BLaER1 (cell line): ENCODE measurements at regions not wholly inside any gene's neighbourhood (a gene's known extent, or its start where the extent isn't known, plus 50 kb on each side); places are given as distances from the start of the nearest gene placed in this dataset.

ENCODE experiments used
- H3K27ac ChIP-seq: shearing (Covaris generic); formaldehyde crosslinking; 2 replicates; pipeline ENCODE4 v1.8.1; 2022
- H3K27me3 ChIP-seq: shearing (Covaris generic); formaldehyde crosslinking; 2 replicates; pipeline ENCODE4 v1.8.1; 2022
- H3K36me3 ChIP-seq: shearing (Covaris generic); formaldehyde crosslinking; 2 replicates; pipeline ENCODE4 v1.8.1; 2022
- H3K4me1 ChIP-seq: shearing (Covaris generic); formaldehyde crosslinking; 2 replicates; pipeline ENCODE4 v1.8.1; 2022
- H3K4me2 ChIP-seq: shearing (Covaris generic); formaldehyde crosslinking; 2 replicates; pipeline ENCODE4 v1.8.1; 2022
- H3K4me3 ChIP-seq: shearing (Covaris generic); formaldehyde crosslinking; 2 replicates; pipeline ENCODE4 v1.8.1; 2022
- H3K9ac ChIP-seq: shearing (Covaris generic); formaldehyde crosslinking; 2 replicates; pipeline ENCODE4 v1.8.1; 2022
- H3K9me3 ChIP-seq: shearing (Covaris generic); formaldehyde crosslinking; 2 replicates; pipeline ENCODE4 v1.8.1; 2022
- H4K20me1 ChIP-seq: shearing (Covaris generic); formaldehyde crosslinking; 2 replicates; pipeline ENCODE4 v1.8.1; 2022
- Cebpa-rat ChIP-seq: shearing (Covaris generic); IDR thresholded peaks from 2 replicates; pipeline ENCODE4 v1.8.1; 2022

- Histone ChIP-seq H3K27ac (no peak overlapping the region), H3K4me3 (no peak overlapping the region), H3K9ac (no peak overlapping the region), H3K27me3 (no peaks in the 10 kb centered on the region), H3K4me1 (no peaks in the 10 kb centered on the region), H3K4me2 (no peak overlapping the region), H3K36me3 (no peaks in the 10 kb centered on the region), H4K20me1 (no peaks in the 10 kb centered on the region), H3K9me3 (no peaks in the 10 kb centered on the region)
- TF ChIP-seq Cebpa-rat, result no peak
Observed at GRCh38 chr2:146950361-146950760, 894.5 kb upstream of the ACVR2A start.

- no peaks in the 10 kb centered on the region for H3K9me3 ChIP-seq
- no peaks in the 10 kb centered on the region for H3K27me3 ChIP-seq
- no peaks in the 10 kb centered on the region for H4K20me1 ChIP-seq
- no peaks in the 10 kb centered on the region for H3K36me3 ChIP-seq
- TF ChIP-seq Cebpa-rat, result no peak
- H3K4me1 ChIP-seq, result no peaks in the 10 kb centered on the region
- no peak overlapping the region for H3K27ac ChIP-seq
- no peak overlapping the region for H3K9ac ChIP-seq
- no peak overlapping the region for H3K4me3 ChIP-seq
- H3K4me2 ChIP-seq, result no peak overlapping the region
Observed at GRCh38 chr2:146949400-146949799, 895.4 kb upstream of the ACVR2A start.

- TF ChIP-seq Cebpa-rat, result no peak
- H3K9me3 ChIP-seq, result no peaks in the 10 kb centered on the region
- H3K4me2 ChIP-seq, result no peak overlapping the region
- no peaks in the 10 kb centered on the region for H4K20me1 ChIP-seq
- peaks cover 12% of the 10 kb centered on the region for H3K4me1 ChIP-seq
- no peaks in the 10 kb centered on the region for H3K27me3 ChIP-seq
- no peaks in the 10 kb centered on the region for H3K36me3 ChIP-seq
- H3K4me3 ChIP-seq, result no peak overlapping the region
- H3K27ac ChIP-seq, result no peak overlapping the region
- H3K9ac ChIP-seq, result no peak overlapping the region
Observed at GRCh38 chr2:146944601-146945000, 900.2 kb upstream of the ACVR2A start.

GRCh38 chr2:146939991-146940685, 904.7 kb upstream of the ACVR2A start:
- H3K9ac ChIP-seq, result no peak overlapping the region
- peak overlapping the region; percentile 62 for H3K4me2 ChIP-seq
- H3K27me3 ChIP-seq, result no peaks in the 10 kb centered on the region
- TF ChIP-seq Cebpa-rat, result no peak
- no peak overlapping the region for H3K27ac ChIP-seq
- H3K9me3 ChIP-seq, result no peaks in the 10 kb centered on the region
- no peaks in the 10 kb centered on the region for H3K36me3 ChIP-seq
- H4K20me1 ChIP-seq, result no peaks in the 10 kb centered on the region
- H3K4me3 ChIP-seq, result no peak overlapping the region
- peaks cover 20% of the 10 kb centered on the region for H3K4me1 ChIP-seq

- Histone ChIP-seq H3K4me3 (no peak overlapping the region), H3K36me3 (no peaks in the 10 kb centered on the region), H3K9me3 (peaks cover 11% of the 10 kb centered on the region), H3K27me3 (no peaks in the 10 kb centered on the region), H4K20me1 (no peaks in the 10 kb centered on the region), H3K4me2 (no peak overlapping the region), H3K9ac (no peak overlapping the region), H3K4me1 (peaks cover 22% of the 10 kb centered on the region), H3K27ac (no peak overlapping the region)
- no peak for TF ChIP-seq Cebpa-rat
Observed at GRCh38 chr2:146934921-146935320, 909.9 kb upstream of the ACVR2A start.

- H3K4me1 ChIP-seq, result peaks cover 11% of the 10 kb centered on the region
- H3K4me3 ChIP-seq, result no peak overlapping the region
- no peak overlapping the region for H3K27ac ChIP-seq
- peaks cover 11% of the 10 kb centered on the region for H3K9me3 ChIP-seq
- H4K20me1 ChIP-seq, result no peaks in the 10 kb centered on the region
- H3K36me3 ChIP-seq, result no peaks in the 10 kb centered on the region
- TF ChIP-seq Cebpa-rat, result no peak
- H3K27me3 ChIP-seq, result no peaks in the 10 kb centered on the region
- peak overlapping the region; percentile 36 for H3K4me2 ChIP-seq
- H3K9ac ChIP-seq, result no peak overlapping the region
Observed at GRCh38 chr2:146931109-146931508, 913.7 kb upstream of the ACVR2A start.

GRCh38 chr2:146927080-146927711, 917.6 kb upstream of the ACVR2A start:
- H4K20me1 ChIP-seq, result no peaks in the 10 kb centered on the region
- H3K9ac ChIP-seq, result no peak overlapping the region
- H3K27me3 ChIP-seq, result no peaks in the 10 kb centered on the region
- no peaks in the 10 kb centered on the region for H3K36me3 ChIP-seq
- H3K4me3 ChIP-seq, result no peak overlapping the region
- TF ChIP-seq Cebpa-rat, result no peak
- no peak overlapping the region for H3K4me2 ChIP-seq
- no peak overlapping the region for H3K27ac ChIP-seq
- H3K9me3 ChIP-seq, result no peaks in the 10 kb centered on the region; the same call in 1 of the 2 replicates
- H3K4me1 ChIP-seq, result peaks cover 18% of the 10 kb centered on the region

- no peak for TF ChIP-seq Cebpa-rat
- Histone ChIP-seq H3K4me2 (no peak overlapping the region), H3K9ac (no peak overlapping the region), H4K20me1 (no peaks in the 10 kb centered on the region), H3K4me3 (no peak overlapping the region), H3K27me3 (no peaks in the 10 kb centered on the region), H3K9me3 (no peaks in the 10 kb centered on the region; the same call in 1 of the 2 replicates), H3K36me3 (no peaks in the 10 kb centered on the region), H3K4me1 (peaks cover 19% of the 10 kb centered on the region), H3K27ac (no peak overlapping the region)
Observed at GRCh38 chr2:146918280-146918679, 926.5 kb upstream of the ACVR2A start.

- H3K4me3 ChIP-seq, result no peak overlapping the region
- H3K36me3 ChIP-seq, result no peaks in the 10 kb centered on the region
- TF ChIP-seq Cebpa-rat, result no peak
- no peak overlapping the region for H3K27ac ChIP-seq
- H3K9me3 ChIP-seq, result no peaks in the 10 kb centered on the region; the same call in 1 of the 2 replicates
- H3K27me3 ChIP-seq, result no peaks in the 10 kb centered on the region
- peak overlapping the region; percentile 6; the same call in 1 of the 2 replicates for H3K4me2 ChIP-seq
- H3K9ac ChIP-seq, result no peak overlapping the region
- H3K4me1 ChIP-seq, result peaks cover 15% of the 10 kb centered on the region
- H4K20me1 ChIP-seq, result no peaks in the 10 kb centered on the region
Observed at GRCh38 chr2:146917431-146918042, 927.3 kb upstream of the ACVR2A start.

GRCh38 chr2:146916914-146917313, 927.9 kb upstream of the ACVR2A start:
- H3K9me3 ChIP-seq, result no peaks in the 10 kb centered on the region
- H3K9ac ChIP-seq, result no peak overlapping the region
- no peaks in the 10 kb centered on the region for H4K20me1 ChIP-seq
- H3K36me3 ChIP-seq, result no peaks in the 10 kb centered on the region
- no peak overlapping the region for H3K4me2 ChIP-seq
- no peak for TF ChIP-seq Cebpa-rat
- no peak overlapping the region for H3K27ac ChIP-seq
- no peaks in the 10 kb centered on the region for H3K27me3 ChIP-seq
- no peak overlapping the region for H3K4me3 ChIP-seq
- peaks cover 12% of the 10 kb centered on the region for H3K4me1 ChIP-seq
